ENCODE measurements at regions not wholly inside any gene's neighbourhood (a gene's known extent, or its start where the extent isn't known, plus 50 kb on each side); places are given as distances from the start of the nearest gene placed in this dataset.

DNA sequence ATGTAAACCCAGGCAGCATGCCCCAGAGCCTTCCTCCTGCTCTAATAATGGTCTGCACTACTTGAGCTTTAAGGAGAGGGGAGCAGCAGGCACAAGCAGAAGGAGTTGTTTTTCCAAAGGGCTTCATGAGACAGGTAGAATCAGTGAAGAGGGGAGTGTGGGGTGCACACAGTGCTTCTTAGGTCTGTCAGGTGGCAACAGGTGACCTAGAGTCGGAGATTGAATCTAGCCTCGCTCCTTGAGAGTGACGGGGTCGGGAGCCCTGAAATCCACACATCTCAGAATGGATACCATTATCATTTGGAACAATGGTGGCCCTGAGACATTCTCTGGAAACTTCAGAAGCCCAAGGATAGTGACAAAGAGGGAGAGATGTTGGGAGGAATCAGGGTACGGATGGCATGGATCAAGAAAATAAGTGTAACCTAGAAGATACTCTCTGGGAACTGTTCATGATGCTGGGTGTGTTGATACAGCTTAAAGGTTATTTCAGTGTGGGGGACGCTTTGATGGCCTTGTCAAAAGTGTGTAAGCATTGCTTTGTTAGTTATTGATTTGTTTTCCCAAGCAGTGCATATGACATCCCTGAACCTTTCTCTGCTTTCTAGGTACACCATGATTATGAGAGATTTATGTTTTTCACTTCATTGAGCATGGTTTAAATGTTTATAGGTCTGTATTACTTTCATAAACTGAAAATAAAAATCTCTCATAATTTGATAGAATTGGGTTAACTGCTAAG is 77.8 kb upstream of the L3MBTL3 start:
- H3K4me3 ChIP-seq (ENCODE audit: insufficient read depth, low read depth, low read length): no peak overlapping the region
- Mint-ChIP-seq H3K9me3 (ENCODE audit: unreplicated experiment) (no peaks in the 10 kb centered on the region), H3K27ac (ENCODE audit: unreplicated experiment) (no peak overlapping the region), H3K4me3 (ENCODE audit: unreplicated experiment) (no peak overlapping the region), H3K27me3 (ENCODE audit: low read depth, unreplicated experiment) (peaks cover 4% of the 10 kb centered on the region), H3K4me1 (ENCODE audit: low read depth, unreplicated experiment) (no peaks in the 10 kb centered on the region), H3K36me3 (ENCODE audit: low read depth, unreplicated experiment) (no peaks in the 10 kb centered on the region)
- no peak overlapping the region for H2AFZ ChIP-seq (ENCODE audit: low read depth, low read length)
- FAIRE-seq (no peak), DNase-seq (ENCODE audit: low read depth) (no peak)
- no peak overlapping the region for H3K9ac ChIP-seq (ENCODE audit: low read length)
- H3K79me2 ChIP-seq (ENCODE audit: insufficient read depth, low read length): no peaks in the 10 kb centered on the region
- no peaks in the 10 kb centered on the region for H4K20me1 ChIP-seq (ENCODE audit: insufficient read depth, low read length)
- no peaks in the 10 kb centered on the region for H3K4me1 ChIP-seq (ENCODE audit: insufficient read depth, low read length)
- no peak overlapping the region for H3K27ac ChIP-seq (ENCODE audit: low read depth, low read length)
- H3K27me3 ChIP-seq (ENCODE audit: insufficient read depth, low read length): no peaks in the 10 kb centered on the region
- no peaks in the 10 kb centered on the region for H3K9me3 ChIP-seq (ENCODE audit: insufficient read depth, low read depth, low read length)
- no peak overlapping the region for H3K4me2 ChIP-seq (ENCODE audit: low read length)
- TF ChIP-seq, protein P1, sequence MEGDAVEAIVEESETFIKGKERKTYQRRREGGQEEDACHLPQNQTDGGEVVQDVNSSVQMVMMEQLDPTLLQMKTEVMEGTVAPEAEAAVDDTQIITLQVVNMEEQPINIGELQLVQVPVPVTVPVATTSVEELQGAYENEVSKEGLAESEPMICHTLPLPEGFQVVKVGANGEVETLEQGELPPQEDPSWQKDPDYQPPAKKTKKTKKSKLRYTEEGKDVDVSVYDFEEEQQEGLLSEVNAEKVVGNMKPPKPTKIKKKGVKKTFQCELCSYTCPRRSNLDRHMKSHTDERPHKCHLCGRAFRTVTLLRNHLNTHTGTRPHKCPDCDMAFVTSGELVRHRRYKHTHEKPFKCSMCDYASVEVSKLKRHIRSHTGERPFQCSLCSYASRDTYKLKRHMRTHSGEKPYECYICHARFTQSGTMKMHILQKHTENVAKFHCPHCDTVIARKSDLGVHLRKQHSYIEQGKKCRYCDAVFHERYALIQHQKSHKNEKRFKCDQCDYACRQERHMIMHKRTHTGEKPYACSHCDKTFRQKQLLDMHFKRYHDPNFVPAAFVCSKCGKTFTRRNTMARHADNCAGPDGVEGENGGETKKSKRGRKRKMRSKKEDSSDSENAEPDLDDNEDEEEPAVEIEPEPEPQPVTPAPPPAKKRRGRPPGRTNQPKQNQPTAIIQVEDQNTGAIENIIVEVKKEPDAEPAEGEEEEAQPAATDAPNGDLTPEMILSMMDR (IDR thresholded peaks at IDR 0.05; ENCODE audit: insufficient read depth, low read depth, low read length): no peak
- TF ChIP-seq EZH2 (IDR thresholded peaks at IDR 0.05; ENCODE audit: insufficient read depth, low read length): no peak
- no peaks in the 10 kb centered on the region for H3K36me3 ChIP-seq (ENCODE audit: insufficient read depth, low read length)

GRCh38 chr6:129938249-129939020 is 77.3 kb upstream of the TMEM244 start:
- no peak overlapping the region for H3K4me3 ChIP-seq (ENCODE audit: insufficient read depth, low read depth, low read length)
- Mint-ChIP-seq H3K27me3 (ENCODE audit: low read depth, unreplicated experiment) (peaks cover 4% of the 10 kb centered on the region), H3K9me3 (ENCODE audit: unreplicated experiment) (no peaks in the 10 kb centered on the region), H3K4me1 (ENCODE audit: low read depth, unreplicated experiment) (no peaks in the 10 kb centered on the region), H3K27ac (ENCODE audit: unreplicated experiment) (no peak overlapping the region), H3K36me3 (ENCODE audit: low read depth, unreplicated experiment) (no peaks in the 10 kb centered on the region), H3K4me3 (ENCODE audit: unreplicated experiment) (no peak overlapping the region)
- FAIRE-seq: no peak
- H3K9me3 ChIP-seq (ENCODE audit: insufficient read depth, low read depth, low read length): no peaks in the 10 kb centered on the region
- H2AFZ ChIP-seq (ENCODE audit: low read depth, low read length): no peak overlapping the region
- no peak for TF ChIP-seq EZH2 (IDR thresholded peaks at IDR 0.05; ENCODE audit: insufficient read depth, low read length)
- TF ChIP-seq, protein P1 (IDR thresholded peaks at IDR 0.05; ENCODE audit: insufficient read depth, low read depth, low read length): no peak
- H3K79me2 ChIP-seq (ENCODE audit: insufficient read depth, low read length): no peaks in the 10 kb centered on the region
- no peaks in the 10 kb centered on the region for H3K27me3 ChIP-seq (ENCODE audit: insufficient read depth, low read length)
- no peak overlapping the region for H3K9ac ChIP-seq (ENCODE audit: low read length)
- no peaks in the 10 kb centered on the region for H4K20me1 ChIP-seq (ENCODE audit: insufficient read depth, low read length)
- DNase-seq (ENCODE audit: low read depth): no peak
- no peaks in the 10 kb centered on the region for H3K36me3 ChIP-seq (ENCODE audit: insufficient read depth, low read length)
- no peak overlapping the region for H3K4me2 ChIP-seq (ENCODE audit: low read length)
- no peaks in the 10 kb centered on the region for H3K4me1 ChIP-seq (ENCODE audit: insufficient read depth, low read length)
- H3K27ac ChIP-seq (ENCODE audit: low read depth, low read length): no peak overlapping the region
